ENCODE measurements at regions not wholly inside any gene's neighbourhood (a gene's known extent, or its start where the extent isn't known, plus 50 kb on each side); places are given as distances from the start of the nearest gene placed in this dataset.

DNA sequence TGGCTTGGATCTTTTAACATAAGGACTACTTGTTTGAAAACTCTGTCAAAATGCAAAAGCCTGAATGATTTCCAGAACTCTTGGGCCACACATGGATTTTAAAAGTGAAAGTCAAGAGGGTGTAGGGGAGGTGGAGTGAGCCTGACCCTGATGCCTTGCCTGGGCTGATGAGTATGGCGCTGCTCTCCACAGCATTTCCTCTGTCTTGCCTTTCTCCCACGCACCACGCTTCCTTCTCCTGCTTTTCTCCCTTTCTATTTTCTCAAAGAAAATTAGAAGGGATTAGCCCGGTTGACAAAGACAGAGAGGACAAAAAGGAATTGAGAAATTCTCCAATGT is 207.0 kb upstream of the CCDC68 start:
- DNase-seq (no peak), ATAC-seq (no peak)
- Histone ChIP-seq H3K36me3 (replicated peaks in 1 of 2; ENCODE audit: insufficient read depth in 1 of 2, low read depth in 2 of 2) (no peaks in the 10 kb centered on the region), H3K27me3 (no peaks in the 10 kb centered on the region), H3K9me3 (no peaks in the 10 kb centered on the region), H3K27ac (no peak overlapping the region), H3K4me3 (no peak overlapping the region), H3K4me1 (no peaks in the 10 kb centered on the region)
- intact Hi-C loops (cut with DNase I): no loop called here
- WGBS, 2 donors: 64 to 67% methylated on average over 4 of the region's 4 CpGs
- TF ChIP-seq, protein P1, sequence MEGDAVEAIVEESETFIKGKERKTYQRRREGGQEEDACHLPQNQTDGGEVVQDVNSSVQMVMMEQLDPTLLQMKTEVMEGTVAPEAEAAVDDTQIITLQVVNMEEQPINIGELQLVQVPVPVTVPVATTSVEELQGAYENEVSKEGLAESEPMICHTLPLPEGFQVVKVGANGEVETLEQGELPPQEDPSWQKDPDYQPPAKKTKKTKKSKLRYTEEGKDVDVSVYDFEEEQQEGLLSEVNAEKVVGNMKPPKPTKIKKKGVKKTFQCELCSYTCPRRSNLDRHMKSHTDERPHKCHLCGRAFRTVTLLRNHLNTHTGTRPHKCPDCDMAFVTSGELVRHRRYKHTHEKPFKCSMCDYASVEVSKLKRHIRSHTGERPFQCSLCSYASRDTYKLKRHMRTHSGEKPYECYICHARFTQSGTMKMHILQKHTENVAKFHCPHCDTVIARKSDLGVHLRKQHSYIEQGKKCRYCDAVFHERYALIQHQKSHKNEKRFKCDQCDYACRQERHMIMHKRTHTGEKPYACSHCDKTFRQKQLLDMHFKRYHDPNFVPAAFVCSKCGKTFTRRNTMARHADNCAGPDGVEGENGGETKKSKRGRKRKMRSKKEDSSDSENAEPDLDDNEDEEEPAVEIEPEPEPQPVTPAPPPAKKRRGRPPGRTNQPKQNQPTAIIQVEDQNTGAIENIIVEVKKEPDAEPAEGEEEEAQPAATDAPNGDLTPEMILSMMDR (IDR thresholded peaks at IDR 0.05): no peak
- TF ChIP-seq POLR2A (IDR thresholded peaks at IDR 0.05): no peak

- Histone ChIP-seq H3K9me3 (no peaks in the 10 kb centered on the region), H3K27me3 (no peaks in the 10 kb centered on the region), H3K36me3 (replicated peaks in 1 of 2; ENCODE audit: insufficient read depth in 1 of 2, low read depth in 2 of 2) (no peaks in the 10 kb centered on the region), H3K4me3 (no peak overlapping the region), H3K4me1 (no peaks in the 10 kb centered on the region), H3K27ac (no peak overlapping the region)
- no peak for TF ChIP-seq POLR2A (IDR thresholded peaks at IDR 0.05)
- TF ChIP-seq, protein P1 (IDR thresholded peaks at IDR 0.05): no peak
- DNase-seq (no peak), ATAC-seq (no peak)
- intact Hi-C loops (cut with DNase I): no loop called here
- 70 to 78% methylated on average over 7 of the region's 7 CpGs for WGBS, 2 donors
Measured at GRCh38 chr18:55163550-55163949, 204.3 kb upstream of the CCDC68 start.

GRCh38 chr18:55161916-55162315 is 202.7 kb upstream of the CCDC68 start:
- intact Hi-C loops (cut with DNase I): no loop called here

GRCh38 chr18:55159027-55159426 is 199.8 kb upstream of the CCDC68 start:
- Histone ChIP-seq H3K27ac (no peak overlapping the region), H3K4me3 (no peak overlapping the region), H3K4me1 (no peaks in the 10 kb centered on the region), H3K36me3 (replicated peaks in 1 of 2; ENCODE audit: insufficient read depth in 1 of 2, low read depth in 2 of 2) (no peaks in the 10 kb centered on the region), H3K27me3 (no peaks in the 10 kb centered on the region), H3K9me3 (no peaks in the 10 kb centered on the region)
- intact Hi-C loops (cut with DNase I): no loop called here
- TF ChIP-seq POLR2A (IDR thresholded peaks at IDR 0.05): no peak
- TF ChIP-seq, protein P1 (IDR thresholded peaks at IDR 0.05): no peak
- DNase-seq (no peak), ATAC-seq (no peak)
- WGBS, 2 donors: 74 to 90% methylated on average over 3 to 4 of the region's 4 CpGs

More at GRCh38 chr18:55161916-55162315, 202.7 kb upstream of the CCDC68 start:
- H3K4me1 ChIP-seq: no peaks in the 10 kb centered on the region
- H3K27ac ChIP-seq: no peak overlapping the region
- ATAC-seq (no peak), DNase-seq (peak in 1 of 4 donors; percentile 4)
- no peaks in the 10 kb centered on the region for H3K36me3 ChIP-seq (replicated peaks in 1 of 2; ENCODE audit: insufficient read depth in 1 of 2, low read depth in 2 of 2)
- H3K4me3 ChIP-seq: no peak overlapping the region
- TF ChIP-seq, protein P1 (IDR thresholded peaks at IDR 0.05): no peak
- no peak for TF ChIP-seq POLR2A (IDR thresholded peaks at IDR 0.05)
- no peaks in the 10 kb centered on the region for H3K9me3 ChIP-seq
- no peaks in the 10 kb centered on the region for H3K27me3 ChIP-seq
- WGBS, 2 donors: 56 to 64% methylated on average over 4 of the region's 4 CpGs

- intact Hi-C loops (cut with DNase I): no loop called here
- no peak overlapping the region for H3K27ac ChIP-seq
- ATAC-seq: no peak
- H3K9me3 ChIP-seq: no peaks in the 10 kb centered on the region
- no peak overlapping the region for H3K4me3 ChIP-seq
- no peak for DNase-seq
- TF ChIP-seq POLR2A (IDR thresholded peaks at IDR 0.05): no peak
- TF ChIP-seq, protein P1 (IDR thresholded peaks at IDR 0.05): no peak
- WGBS, 2 donors: 73 to 86% methylated on average over 4 of the region's 4 CpGs
- H3K27me3 ChIP-seq: no peaks in the 10 kb centered on the region
- no peaks in the 10 kb centered on the region for H3K36me3 ChIP-seq (replicated peaks in 1 of 2; ENCODE audit: insufficient read depth in 1 of 2, low read depth in 2 of 2)
- no peaks in the 10 kb centered on the region for H3K4me1 ChIP-seq
Measured at GRCh38 chr18:55158570-55158969, 199.3 kb upstream of the CCDC68 start.

Data from body of pancreas (tissue), 4 donors.